ENCODE measurements at regions not wholly inside any gene's neighbourhood (a gene's known extent, or its start where the extent isn't known, plus 50 kb on each side); places are given as distances from the start of the nearest gene placed in this dataset.

- TF ChIP-seq CTCF (IDR thresholded peaks at IDR 0.05 in 4 of 5, conservative IDR thresholded peaks at IDR 0.05 in 1 of 5) (no peak), POLR2A (IDR thresholded peaks at IDR 0.05) (no peak)
Measured at GRCh38 chr10:78579576-78579975, 489.2 kb upstream of the ZMIZ1 start.

All from gastrocnemius medialis (tissue), 4 donors.